NCI-H69 (cell line): ENCODE measurements at regions not wholly inside any gene's neighbourhood (a gene's known extent, or its start where the extent isn't known, plus 50 kb on each side); places are given as distances from the start of the nearest gene placed in this dataset.
A peak's percentile ranks its signal among the peaks of the same experiment; 100 is the strongest.

Experiments
- DNase-seq: peaks from one replicate; lab custom pipeline; 2025; lab: John Stamatoyannopoulos, UW

DNA sequence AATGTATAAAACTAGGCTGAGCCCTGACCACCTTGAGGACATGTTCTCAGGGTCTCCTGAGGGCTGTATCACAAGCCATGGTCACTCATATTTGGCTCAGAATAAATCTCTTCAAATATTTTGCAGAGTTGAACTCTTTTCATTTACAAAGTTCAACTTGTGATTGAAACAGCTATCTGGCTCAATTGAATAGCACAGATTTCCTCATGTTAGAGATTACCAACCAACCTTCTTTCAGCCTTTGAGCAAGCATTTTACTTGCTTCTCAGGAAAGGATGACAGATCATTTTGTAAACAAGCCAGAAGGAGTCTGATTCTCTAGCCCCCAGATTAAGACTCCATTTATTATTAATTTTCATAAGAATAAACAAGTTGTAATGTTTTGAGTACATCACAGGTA, 111.0 kb upstream of the DOK5 start:
- no peak for DNase-seq

DNA sequence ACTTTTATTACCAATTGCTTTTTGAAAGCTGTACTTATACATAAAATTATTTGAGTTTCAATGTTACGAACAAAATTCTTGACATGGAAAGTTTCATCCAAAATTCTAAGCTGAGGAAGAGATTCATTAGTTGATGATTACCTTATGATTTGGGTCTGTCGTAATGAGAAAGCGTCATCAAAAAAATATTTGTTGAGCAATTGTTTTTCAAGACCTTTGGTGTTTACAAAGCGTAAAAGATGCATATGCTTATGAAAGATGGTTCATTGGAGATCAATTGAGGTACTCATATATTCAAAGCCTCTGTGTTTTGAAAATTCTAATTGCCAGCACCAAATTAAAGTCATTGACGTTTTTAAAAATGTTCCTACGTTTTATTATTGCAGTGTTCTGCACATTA, 110.5 kb upstream of the DOK5 start:
- DNase-seq = no peak

DNA sequence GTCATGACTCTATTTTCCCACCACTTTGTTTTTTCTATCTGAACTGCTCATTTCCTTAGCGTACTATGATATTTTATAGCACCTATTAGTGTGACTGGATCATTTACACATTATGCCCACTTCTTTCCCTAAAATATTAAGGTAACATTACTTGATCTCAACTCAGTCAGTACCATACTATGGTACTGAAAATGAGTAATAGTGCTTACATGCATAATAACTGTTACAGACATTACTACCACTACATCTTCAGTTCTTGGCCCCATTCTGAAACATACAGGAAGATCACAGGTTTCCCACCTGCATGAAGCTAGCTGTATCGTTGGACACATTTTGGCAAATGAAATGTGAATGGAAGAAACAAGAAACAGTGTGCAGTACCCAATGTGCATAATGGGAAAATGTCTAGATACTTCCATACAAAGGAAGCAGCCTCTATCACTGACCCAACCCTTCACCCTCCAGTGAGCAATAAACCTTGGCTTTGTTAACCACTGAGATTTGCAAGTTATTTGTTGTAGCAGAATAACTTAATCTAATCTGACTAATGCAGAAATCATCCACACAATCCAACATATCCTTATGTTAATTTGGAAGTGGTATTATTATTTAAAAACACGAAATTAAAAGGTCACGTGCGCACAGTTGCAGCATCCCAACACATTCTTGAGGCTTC, 108.6 kb upstream of the DOK5 start:
- DNase-seq = no peak

GRCh38 chr20:54368570-54368969, 106.8 kb upstream of the DOK5 start:
- no peak for DNase-seq

DNA sequence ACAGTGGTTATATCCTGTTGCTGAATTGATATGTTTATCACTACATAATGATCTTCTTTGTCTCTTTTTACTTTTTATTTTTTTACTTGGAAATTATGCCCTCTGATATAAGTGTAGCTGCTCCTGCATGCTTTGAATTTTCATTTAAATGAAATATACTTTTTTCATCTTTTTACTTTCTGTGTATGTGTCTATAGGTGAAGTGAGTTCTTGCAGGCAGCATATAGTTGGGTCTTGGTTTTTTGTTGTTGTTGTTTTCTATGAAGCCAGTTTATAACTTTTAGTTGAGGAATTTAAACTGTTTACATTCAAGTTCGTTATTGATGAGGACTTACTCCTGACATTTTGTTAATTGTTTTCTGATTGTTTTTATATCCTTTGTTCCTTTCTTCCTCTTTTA, 103.1 kb upstream of the DOK5 start:
- DNase-seq = no peak

GRCh38 chr20:54377992-54378773, 97.2 kb upstream of the DOK5 start:
- DNase-seq = no peak

- no peak for DNase-seq
Measured at GRCh38 chr20:54379893-54380584, 95.4 kb upstream of the DOK5 start.

DNA sequence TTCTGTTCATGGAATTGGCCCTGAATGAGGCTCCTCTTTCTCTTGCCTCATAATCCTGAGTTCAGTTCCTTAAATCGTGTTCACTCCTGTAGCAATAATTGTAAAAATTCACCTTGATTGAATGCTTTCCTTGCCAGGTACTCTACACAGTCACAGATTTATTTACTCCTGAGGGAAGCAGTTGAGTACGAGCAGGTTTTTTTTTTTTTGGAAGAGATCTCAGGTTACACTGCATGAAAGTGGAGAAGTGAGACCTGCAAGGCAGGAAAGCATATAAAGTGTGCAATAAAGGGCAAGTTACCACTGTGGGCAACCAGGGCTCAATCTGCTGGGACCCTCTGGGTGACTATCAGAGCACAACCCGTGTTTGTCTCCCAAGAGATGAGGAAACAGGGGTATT, 93.0 kb upstream of the DOK5 start:
- peak; percentile 51 for DNase-seq

DNA sequence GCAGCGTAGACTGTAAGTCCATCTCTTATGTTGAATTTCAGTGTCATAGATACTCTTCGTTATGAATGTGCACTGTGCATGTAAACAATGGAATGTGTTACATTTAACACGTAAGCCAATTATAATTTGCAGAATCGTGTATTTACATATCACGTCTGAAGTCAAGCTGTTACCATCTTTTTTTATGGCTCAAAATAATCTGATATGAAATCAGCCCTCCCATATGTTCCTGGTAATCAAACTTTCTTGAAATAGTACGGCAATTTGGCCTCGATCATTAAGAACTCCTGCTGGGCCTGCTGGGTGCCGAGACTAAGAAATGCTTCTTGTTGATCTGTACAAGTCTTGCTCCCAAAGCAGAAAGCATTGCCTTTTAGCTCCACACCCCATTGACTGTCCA, 89.6 kb upstream of the DOK5 start:
- peak; percentile 88 for DNase-seq

DNA sequence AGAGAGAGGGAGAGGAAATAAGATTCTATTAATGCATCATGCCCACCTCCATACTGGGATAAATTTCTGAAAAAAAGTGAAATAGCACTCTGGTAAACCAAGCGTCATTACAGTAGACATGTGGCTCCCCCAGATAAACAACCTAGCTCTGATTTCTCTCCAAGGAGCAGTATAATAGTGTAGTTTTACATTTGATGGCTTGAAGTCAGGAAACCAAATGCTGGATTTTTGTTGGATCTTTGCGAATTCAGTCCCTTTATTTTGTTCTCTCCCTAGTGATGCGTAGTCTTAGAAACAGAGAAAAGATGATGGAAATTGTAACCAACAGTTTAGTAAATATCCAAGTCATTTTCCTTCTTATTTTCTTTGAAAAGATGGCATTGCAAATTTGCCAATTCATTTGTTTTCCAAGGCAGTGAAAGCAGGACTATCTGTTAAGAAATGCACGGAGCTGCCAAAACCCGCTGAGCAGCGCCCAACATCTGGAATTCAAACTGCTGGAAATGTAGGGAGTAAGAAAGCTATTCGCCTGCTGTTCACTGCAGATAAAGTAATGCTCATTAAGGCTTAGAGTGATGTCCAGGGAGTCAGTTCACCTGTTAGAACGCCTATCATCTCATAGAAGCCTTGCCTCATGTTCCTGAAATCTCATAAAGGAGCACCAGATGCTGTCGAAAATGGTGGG, 85.7 kb upstream of the DOK5 start:
- no peak for DNase-seq

GRCh38 chr20:54397292-54398140, 77.9 kb upstream of the DOK5 start:
- DNase-seq = no peak

DNA sequence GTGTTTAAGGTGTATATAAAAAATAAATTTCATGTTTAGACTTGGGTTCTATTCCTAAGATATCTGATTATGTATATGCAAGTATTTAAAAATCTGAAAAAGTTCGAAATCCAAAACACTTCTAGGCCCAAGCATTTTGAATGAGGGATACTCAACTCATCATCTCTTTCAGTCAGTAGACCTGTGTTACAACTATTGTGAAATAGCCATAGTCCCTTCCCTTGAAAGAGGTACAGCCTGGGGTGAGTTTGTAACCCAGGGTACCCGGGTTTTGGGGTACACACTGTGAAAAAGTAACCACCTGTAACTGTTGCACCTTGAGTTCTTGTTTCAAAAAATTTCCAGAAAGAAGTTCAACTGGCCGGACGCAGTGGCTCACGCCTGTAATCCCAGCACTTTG, 76.6 kb upstream of the DOK5 start:
- DNase-seq = no peak

DNA sequence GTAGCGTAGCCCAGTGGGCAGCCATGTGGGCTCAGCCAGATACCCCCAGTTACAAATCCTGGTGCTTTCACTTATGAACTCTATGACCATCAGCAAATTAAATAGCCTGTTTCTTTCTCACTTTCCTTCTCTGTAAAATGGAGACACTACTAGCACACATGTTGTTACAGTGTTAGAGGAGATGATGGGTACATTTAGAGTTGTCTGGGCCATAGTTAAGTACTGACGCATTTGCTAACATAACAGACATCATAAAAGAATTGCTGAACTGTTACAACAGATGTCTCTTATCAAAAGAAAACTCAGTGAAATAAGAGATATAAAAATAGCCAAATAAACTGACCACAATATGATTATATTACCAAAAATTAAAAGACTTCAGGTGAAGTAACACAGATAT, 69.9 kb upstream of the DOK5 start:
- DNase-seq = no peak

DNA sequence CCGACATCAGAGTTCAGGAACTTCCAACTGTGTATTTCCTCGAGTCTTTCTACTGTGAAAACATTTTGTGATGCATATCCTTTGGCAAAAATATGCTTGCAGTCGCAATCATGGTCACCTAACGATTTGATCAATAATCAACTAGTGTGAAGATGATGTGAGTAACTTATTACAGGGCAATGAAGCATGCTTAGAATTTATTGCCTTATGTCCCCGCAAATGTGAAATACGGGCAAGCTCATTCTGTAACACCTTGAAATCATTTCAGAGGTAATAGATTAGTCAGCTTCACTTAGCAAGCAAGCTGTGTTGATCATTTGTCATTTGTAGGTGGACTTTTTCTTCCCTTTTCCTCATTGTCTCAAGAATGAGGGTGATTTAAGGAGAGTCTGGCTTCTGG, 67.9 kb upstream of the DOK5 start:
- no peak for DNase-seq

DNA sequence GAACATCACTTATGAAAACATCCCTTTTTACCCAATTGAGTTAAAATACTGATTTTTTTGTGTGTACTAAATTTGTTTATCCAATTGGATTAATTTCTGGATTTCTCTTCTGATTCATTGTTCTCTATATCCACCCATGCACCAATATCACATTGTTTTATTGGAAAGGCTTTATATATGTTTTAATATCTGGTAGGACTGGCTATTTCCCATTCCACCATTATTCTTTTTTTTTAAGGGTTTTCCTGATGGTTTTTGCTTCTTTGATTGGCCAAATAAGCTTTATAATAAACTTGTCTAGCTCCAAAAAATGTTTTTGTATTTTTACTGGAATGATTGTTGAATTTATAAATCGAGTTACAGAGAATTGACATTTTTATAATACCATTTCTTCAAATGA, 59.4 kb upstream of the DOK5 start:
- DNase-seq = no peak

DNA sequence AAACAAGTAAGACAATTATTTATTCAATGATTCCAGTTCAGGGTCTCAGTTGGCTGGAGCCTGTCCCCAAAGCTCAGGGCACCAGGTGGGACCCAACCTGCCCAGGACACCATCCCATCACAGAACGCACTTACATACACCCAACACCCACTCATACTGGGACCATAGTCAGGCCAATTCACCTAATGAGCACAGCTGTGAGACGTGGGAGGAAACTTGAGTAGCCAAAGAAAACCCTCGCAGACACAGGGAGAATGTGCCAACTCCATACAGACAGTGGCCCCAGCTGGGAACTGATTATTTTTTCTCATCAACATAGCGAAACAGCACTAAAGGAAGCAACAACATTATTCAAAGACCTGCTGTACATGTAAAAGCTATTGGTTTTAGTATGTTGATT, 58.6 kb upstream of the DOK5 start:
- DNase-seq = no peak

GRCh38 chr20:54419531-54419930, 55.9 kb upstream of the DOK5 start:
- DNase-seq = no peak
